GM19035 (cell line): ENCODE measurements at regions not wholly inside any gene's neighbourhood (a gene's known extent, or its start where the extent isn't known, plus 50 kb on each side); places are given as distances from the start of the nearest gene placed in this dataset.

ENCODE experiments used
- ATAC-seq: cut with Tn5 transposase; IDR thresholded peaks from one replicate; pipeline ENCODE4 v1.9.1; 2021; ENCODE audit not compliant: unreplicated experiment

GRCh38 chr4:14742054-14742453, 260.2 kb upstream of the CPEB2 start:
- ATAC-seq, result no peak

DNA sequence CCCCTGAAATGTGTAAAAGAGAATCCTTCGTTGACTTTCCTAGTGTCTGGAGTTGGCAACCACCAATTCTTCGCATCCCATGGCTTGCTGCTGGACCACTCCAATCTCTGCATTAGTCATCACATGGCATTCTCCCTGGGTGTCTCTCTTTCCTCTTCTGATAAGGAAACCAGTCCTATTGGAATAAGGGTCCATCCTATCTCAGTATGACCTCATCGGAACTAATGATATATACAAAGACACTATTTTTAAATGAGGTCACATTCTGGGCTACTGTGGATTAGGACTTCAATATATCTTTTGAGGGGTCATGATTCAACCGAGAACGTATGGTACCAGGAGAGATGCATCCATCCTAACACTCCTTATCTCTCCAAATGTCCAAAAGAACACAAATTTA, 259.1 kb upstream of the CPEB2 start:
- ATAC-seq, result no peak

DNA sequence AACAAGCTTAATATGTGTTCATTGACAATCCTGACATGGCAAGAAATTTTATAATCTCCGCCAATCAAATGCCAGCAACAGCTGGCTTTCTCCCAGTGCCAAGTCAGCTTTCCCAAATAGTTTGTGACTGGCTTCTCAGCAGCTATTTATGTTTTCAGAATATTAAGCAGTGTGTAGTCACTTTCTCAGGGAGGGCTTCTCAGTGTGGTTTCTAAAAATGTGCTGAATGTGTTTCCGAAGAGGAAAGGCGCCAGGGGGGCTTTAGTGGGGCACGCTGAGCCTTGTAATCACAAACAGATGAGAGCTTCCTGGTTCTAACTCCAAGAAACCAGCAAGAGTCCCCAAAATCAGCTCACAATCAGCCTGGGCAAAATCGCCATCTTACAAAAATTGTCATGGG, 258.7 kb upstream of the CPEB2 start:
- no peak for ATAC-seq

DNA sequence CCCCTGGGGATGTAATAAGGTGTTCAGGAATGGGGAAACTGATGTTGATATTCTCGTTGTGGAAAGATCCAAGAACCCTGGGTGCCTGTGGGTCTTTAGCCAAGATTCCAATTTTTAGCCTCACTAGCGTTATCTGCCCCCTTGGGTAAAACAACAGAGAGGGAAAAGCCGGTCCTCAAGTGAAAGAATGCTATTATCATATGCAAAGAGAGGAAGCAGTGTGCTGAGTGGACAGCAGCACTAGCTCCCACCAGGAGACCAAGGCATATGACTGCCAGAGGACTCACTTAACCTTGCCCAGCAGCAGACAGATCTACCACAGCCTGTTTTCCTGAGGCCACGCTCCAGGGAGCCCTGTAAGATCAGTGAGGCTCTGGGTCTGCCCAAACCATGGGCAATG, 257.9 kb upstream of the CPEB2 start:
- no peak for ATAC-seq

- peak; percentile 68 for ATAC-seq
Observed at GRCh38 chr4:14749910-14750309, 252.4 kb upstream of the CPEB2 start.

DNA sequence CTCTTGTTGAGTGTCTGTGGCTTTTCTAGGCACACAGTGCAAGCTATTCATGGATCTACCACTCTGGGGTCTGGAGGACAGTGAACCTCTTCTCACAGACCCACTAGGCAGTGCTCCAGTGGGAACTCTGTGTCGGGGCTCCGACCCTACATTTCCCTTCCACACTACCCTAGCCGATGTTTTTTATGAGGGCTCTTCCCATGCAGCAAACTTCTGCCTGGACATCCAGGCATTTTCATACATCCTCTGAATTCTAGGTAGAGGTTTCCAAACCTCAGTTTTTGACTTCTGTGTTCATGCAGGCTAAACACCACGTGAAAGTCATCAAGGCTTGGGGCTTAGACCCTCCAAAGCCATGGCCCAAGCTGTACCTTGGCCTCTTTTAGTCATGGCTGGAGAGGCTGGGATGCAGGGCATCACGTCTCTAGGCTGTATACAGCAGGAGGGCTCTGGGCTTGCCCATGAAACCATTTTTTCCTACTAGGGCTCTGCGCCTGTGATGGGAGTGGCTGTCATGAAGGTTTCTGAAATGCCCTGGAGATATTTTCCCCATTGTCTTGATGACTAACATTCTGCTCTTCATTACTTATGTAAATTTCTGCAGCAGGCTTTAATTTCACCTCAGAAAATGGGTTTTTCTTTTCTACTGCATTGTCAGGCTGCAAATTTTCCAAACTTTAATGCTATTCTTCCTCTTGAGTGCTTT, 249.8 kb upstream of the CPEB2 start:
- no peak for ATAC-seq

DNA sequence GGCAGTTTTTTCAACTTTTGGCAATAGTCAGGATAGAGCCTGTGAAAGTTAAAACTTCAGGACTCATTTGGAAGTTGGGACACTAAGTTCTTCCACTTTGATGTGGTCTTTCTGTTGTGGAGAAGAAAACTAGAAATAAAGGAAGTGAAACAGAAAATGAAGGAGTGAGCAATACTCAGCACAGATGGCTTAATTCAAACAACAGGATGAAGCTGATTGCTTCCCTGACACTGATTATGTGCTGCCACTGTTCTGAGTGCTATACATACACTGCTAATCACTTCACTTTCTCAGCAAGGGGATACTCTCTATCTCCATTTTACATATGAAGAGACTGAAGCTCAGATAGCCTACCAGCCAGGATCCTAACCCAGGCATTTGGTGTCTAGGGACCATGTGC, 235.1 kb upstream of the CPEB2 start:
- peak; percentile 58 for ATAC-seq

DNA sequence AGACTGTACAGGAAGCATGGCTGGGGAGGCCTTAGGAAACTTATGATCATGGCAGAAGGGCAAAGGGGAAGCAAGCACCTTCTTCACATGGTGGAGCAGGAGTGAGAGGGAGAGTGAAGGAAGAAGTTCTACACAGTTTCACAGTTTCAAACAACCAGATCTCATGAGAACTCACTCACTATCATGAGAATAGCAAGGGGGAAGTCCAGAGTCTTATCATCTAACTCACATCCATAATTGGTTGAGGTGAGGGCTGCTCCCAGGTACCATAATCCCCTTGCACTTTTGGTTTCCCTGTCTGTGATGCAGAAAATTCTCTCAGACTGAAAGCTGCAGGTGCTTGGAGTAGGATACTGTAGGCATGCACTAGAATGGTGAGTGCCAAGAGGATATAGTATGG, 233.8 kb upstream of the CPEB2 start:
- no peak for ATAC-seq

DNA sequence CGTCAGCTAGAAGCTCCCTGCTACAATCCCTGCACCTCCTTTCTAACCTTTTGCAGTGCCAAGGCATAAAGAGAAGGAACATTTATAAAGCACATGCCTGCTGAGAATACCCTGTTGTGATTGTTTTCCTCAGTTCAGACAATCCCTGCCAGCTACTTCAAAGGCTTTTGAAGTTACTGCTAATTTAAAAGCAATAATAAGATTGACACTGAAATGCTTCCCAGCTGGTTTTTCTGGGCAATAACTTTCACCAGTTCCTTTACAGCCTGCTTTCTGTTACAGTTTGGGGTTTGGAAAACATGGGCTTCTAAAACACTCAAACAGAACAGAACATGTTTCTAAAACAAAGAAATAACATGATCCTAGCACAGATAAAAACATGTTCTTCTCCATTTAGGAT, 232.3 kb upstream of the CPEB2 start:
- no peak for ATAC-seq

- ATAC-seq, result no peak
Observed at GRCh38 chr4:14771094-14771493, 231.2 kb upstream of the CPEB2 start.

GRCh38 chr4:14771504-14772175, 230.6 kb upstream of the CPEB2 start:
- no peak for ATAC-seq

DNA sequence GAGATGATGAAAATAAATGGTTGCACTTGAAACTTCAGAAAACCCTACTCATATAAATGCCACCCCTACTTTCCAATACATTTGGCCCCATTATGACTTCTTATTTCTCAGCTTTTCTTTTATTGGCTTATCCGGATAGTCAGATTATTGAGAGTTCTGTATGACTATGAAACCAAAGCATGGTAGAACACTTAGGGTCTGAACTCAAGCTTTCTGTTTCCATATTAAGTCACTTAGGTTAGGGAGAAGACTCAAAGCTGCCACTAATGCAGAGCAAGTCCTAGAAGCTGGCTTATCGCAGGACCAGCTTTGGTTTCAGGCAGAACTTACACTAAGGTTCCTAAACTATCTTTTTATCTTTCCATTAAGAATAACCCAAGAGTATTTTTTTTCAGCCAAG, 229.9 kb upstream of the CPEB2 start:
- peak; percentile 56 for ATAC-seq

- ATAC-seq, result peak; percentile 96
Observed at GRCh38 chr4:14783011-14783877, 219.0 kb upstream of the CPEB2 start.

- no peak for ATAC-seq
Observed at GRCh38 chr4:14787221-14787620, 215.1 kb upstream of the CPEB2 start.

DNA sequence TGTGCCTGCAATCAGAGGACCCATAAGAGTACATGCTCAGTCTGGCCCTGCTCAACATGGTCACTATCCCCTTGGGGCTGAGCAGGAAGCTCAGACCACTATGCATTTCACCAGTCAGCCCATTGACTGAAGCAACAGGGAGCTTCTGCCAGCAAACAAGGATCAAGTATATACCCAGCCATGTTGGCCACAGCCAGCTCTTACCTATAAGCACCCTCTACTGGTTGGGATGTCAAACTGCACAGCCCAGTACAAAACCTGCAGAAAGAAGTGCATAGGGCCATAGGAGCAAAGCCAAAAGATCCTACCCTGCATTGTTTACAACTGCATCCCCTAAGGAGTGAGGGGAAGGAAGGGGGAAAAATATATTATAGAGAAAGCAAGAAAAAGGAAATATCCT, 214.4 kb upstream of the CPEB2 start:
- no peak for ATAC-seq

DNA sequence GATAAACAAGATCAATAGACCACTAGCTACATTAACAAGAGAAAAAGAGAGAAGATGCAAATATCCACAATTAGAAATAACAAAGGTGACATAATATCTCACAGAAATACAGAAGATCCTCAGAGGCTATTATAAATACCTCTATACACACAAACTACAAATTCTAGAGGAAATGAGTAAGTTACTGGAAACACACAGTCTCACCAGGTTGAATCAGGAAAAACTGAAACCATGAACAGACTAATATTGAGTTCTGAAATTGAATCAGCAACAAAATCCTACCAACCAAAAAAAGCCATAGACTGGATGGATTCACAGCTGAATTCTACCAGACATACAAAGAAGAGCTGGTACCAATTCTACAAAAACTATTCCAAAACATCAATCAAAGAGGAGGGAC, 211.8 kb upstream of the CPEB2 start:
- no peak for ATAC-seq

DNA sequence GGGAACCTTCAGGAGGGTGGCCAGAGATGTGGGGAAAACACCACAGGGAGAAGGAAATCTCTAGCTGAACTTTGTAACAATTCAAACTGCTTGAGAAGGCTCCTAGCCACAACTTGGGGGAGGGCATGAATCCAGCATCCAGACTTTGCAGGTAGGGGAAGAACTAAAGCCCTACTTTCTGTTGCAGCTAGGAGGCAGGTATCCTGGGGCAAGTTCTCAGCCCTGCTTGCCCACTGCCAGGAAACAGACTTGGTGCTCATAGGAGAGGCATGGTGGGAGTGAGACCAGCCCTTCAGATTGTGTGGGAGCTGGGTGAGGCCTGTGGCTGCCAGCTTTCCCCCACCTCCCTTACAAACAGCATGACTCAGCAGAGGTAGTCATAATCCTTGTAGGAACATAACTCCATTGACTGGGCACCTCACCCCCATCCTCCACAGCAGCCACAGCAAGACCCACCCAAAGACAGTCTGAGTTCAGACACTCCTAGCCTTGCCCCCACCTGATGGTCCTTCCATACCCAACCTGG, 209.5 kb upstream of the CPEB2 start:
- no peak for ATAC-seq

DNA sequence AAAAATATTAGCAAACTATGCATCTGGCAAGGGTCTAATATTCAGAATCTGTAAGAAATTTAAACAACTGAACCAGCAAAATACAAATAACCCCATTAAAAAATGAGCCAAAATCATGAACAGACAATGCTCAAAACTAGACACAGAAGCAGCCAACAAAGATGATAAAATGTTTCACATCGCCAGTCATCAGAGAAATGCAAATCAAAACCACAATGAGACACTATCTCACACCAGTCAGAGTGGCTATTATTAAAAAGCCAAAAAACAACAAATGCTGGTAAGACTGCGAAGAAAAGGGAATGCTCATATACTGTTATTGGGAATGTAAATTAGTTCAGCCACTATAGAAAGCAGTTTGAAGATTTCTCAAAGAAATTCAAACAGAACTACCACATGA, 201.3 kb upstream of the CPEB2 start:
- ATAC-seq, result no peak

GRCh38 chr4:14802596-14802995, 199.7 kb upstream of the CPEB2 start:
- no peak for ATAC-seq

- ATAC-seq, result no peak
Observed at GRCh38 chr4:14807856-14808255, 194.4 kb upstream of the CPEB2 start.

- no peak for ATAC-seq
Observed at GRCh38 chr4:14809203-14809602, 193.1 kb upstream of the CPEB2 start.

DNA sequence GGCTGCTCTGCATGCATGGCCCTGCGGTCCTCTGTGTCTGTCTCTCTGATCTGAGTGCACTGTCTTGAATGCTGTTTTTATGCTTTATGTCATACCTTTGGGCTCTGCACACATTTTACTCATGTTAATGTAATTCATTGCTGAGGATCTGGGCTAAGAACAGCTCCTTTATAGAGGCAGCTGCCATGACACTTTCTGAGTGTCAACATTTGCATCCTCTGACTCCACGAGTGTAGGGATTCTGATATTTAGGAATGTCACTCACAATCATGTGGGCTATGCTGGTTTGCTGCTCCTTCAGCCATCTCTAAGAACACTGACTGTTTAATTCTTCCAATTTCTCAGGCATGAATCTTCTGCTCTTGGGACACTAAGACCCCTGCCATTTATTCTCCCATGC, 192.2 kb upstream of the CPEB2 start:
- no peak for ATAC-seq
